Dermis blood vessel endothelial cell (primary cell): ENCODE measurements at regions not wholly inside any gene's neighbourhood (a gene's known extent, or its start where the extent isn't known, plus 50 kb on each side); places are given as distances from the start of the nearest gene placed in this dataset.

Source experiments
- DNase-seq: peaks from one replicate; pipeline ENCODE4 v3.0.0; 2010

GRCh38 chr14:98458702-98459101 lies 813.3 kb downstream of the BCL11B start:
- no peak for DNase-seq

GRCh38 chr14:98462908-98463307 lies 809.1 kb downstream of the BCL11B start:
- no peak for DNase-seq

- DNase-seq = no peak
These were observed 805.2 kb downstream of the BCL11B start for GRCh38 chr14:98466807-98467206.

GRCh38 chr14:98470663-98471062 lies 801.3 kb downstream of the BCL11B start:
- no peak for DNase-seq

GRCh38 chr14:98474900-98475299 lies 797.1 kb downstream of the BCL11B start:
- DNase-seq = no peak

GRCh38 chr14:98477935-98478334 lies 794.1 kb downstream of the BCL11B start:
- DNase-seq = no peak

GRCh38 chr14:98489115-98489514 lies 782.9 kb downstream of the BCL11B start:
- DNase-seq = no peak

GRCh38 chr14:98494582-98494981 lies 777.4 kb downstream of the BCL11B start:
- no peak for DNase-seq

GRCh38 chr14:98498019-98498885 lies 773.7 kb downstream of the BCL11B start:
- DNase-seq = no peak

- no peak for DNase-seq
These were observed 770.7 kb downstream of the BCL11B start for GRCh38 chr14:98501335-98501734.

- no peak for DNase-seq
These were observed 770.2 kb downstream of the BCL11B start for GRCh38 chr14:98501836-98502235.

GRCh38 chr14:98503086-98503815 lies 768.7 kb downstream of the BCL11B start:
- no peak for DNase-seq

- no peak for DNase-seq
These were observed 764.7 kb downstream of the BCL11B start for GRCh38 chr14:98507264-98507663.

- DNase-seq = no peak
These were observed 761.6 kb downstream of the BCL11B start for GRCh38 chr14:98510392-98510791.

- DNase-seq = no peak
These were observed 759.3 kb downstream of the BCL11B start for GRCh38 chr14:98512501-98513251.

- DNase-seq = no peak
These were observed 758.4 kb downstream of the BCL11B start for GRCh38 chr14:98513558-98513957.

GRCh38 chr14:98514016-98514415 lies 758.0 kb downstream of the BCL11B start:
- DNase-seq = no peak

- no peak for DNase-seq
These were observed 735.7 kb downstream of the BCL11B start for GRCh38 chr14:98536256-98536655.

- DNase-seq = no peak
These were observed 729.7 kb downstream of the BCL11B start for GRCh38 chr14:98542316-98542715.

- no peak for DNase-seq
These were observed 728.9 kb downstream of the BCL11B start for GRCh38 chr14:98543074-98543473.

GRCh38 chr14:98544174-98544573 lies 727.8 kb downstream of the BCL11B start:
- no peak for DNase-seq

- DNase-seq = no peak
These were observed 726.8 kb downstream of the BCL11B start for GRCh38 chr14:98545181-98545580.

GRCh38 chr14:98548071-98548686 lies 723.8 kb downstream of the BCL11B start:
- DNase-seq = no peak
